NCI-H82 treated with DMSO at 0.1 percent for 48 hours (cell line): ENCODE measurements at regions not wholly inside any gene's neighbourhood (a gene's known extent, or its start where the extent isn't known, plus 50 kb on each side); places are given as distances from the start of the nearest gene placed in this dataset.

Source experiments
- DNase-seq: peaks from one replicate; lab custom pipeline; 2025; ENCODE audit not compliant: unreplicated experiment; lab: John Stamatoyannopoulos, UW

GRCh38 chr20:57048027-57048869, 218.2 kb downstream of the BMP7 start:
- no peak for DNase-seq

- no peak for DNase-seq
Measured at GRCh38 chr20:57049296-57049695, 217.1 kb downstream of the BMP7 start.

DNA sequence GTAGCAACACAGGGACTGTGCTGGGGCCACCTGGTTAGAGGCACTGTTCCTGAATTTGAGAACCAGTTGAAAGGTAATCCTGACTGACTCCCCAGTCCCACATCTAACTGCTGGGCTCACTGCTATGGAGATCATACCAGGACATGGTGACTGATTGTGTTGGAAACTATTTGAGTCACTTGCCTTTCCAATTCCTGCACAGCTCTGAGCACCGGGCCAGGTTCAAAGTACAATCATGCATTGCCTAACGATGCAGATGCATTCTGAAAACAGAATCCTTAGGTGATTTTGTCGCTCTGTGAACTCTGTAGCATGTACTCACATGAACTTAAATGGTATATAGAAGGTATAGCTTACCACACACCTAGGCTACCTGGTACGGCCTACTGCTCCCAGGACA, 215.3 kb downstream of the BMP7 start:
- no peak for DNase-seq

DNA sequence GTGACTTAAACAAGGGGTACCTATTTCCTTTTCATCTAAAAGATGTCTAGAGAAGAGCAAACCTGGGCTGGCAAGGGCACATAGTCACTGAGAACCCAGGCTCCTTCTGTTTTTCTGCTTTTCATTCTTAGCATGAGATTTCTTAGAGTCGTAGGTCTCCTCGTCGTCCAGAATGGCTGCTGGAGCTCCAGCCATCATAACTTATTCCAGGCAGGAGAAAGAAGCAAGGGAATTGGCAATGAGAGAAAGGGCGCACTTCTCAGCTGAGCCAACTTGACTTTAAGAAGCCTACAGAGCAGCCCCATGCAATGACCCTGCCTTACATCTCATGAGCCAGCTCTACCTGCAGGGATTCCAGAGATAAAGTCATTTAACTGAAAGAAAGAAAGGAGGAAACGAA, 213.4 kb downstream of the BMP7 start:
- DNase-seq = no peak

DNA sequence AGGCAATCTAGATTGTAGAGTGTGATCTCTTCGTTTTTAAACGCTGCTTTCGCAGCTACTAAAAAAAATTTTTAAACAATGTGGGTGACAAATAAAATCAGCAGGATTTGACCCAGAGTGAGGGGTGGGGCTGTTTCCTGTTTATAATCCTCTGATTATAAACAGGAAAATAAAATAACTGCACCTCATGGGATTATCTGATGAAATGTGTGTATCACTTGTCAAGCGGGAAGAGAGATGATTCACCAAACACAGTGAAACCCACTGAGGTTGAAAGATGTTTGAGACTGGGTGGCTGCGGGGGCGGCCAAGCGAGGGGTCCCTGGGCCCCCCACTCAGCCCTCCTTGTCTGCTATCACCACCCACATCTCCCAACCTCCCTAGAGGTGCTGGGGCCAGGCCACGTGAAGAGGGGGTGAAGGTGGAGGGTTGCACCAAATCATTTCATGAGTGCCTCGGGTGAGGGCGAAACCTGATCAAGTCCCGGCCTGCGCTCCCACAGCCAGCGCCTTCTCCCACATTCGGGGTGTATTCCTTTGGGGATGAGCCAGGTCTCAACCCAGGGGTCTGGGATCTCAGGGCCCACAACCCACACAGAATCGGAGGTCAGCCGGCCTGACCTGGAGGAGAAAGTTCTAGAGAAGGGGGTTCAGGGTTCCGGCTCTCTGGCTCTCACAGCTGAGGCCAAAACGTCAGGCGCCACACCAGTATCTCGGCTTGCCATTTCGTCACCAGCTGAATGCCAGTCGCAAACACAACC, 212.5 kb downstream of the BMP7 start:
- no peak for DNase-seq

- no peak for DNase-seq
Measured at GRCh38 chr20:57055345-57055744, 211.1 kb downstream of the BMP7 start.

- no peak for DNase-seq
Measured at GRCh38 chr20:57056651-57057050, 209.8 kb downstream of the BMP7 start.

DNA sequence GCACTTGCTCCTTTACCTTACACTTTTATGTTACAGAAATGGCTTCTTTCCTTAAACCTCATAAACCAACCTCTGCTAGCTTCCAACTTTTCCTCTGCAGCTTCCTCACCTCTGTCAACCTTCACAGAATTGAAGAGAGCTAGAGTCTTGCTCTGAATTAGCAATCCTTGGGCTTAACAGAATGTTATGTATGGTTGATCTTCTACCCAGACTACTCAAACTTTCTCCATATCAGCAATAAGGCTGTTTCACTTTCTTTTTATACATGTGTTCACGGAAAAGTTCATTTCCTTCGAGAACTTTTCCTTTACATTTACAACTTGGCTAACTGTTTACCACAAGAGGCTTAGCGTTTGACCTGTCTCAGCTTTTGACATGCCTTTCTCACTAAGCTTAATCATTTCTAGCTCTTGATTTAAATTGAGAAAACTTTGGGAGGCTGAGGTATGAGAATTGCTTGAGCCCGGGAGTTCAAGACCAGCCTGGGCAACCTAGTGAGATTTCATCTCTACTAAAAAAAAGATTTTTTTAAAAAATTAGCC, 207.3 kb downstream of the BMP7 start:
- DNase-seq = no peak

DNA sequence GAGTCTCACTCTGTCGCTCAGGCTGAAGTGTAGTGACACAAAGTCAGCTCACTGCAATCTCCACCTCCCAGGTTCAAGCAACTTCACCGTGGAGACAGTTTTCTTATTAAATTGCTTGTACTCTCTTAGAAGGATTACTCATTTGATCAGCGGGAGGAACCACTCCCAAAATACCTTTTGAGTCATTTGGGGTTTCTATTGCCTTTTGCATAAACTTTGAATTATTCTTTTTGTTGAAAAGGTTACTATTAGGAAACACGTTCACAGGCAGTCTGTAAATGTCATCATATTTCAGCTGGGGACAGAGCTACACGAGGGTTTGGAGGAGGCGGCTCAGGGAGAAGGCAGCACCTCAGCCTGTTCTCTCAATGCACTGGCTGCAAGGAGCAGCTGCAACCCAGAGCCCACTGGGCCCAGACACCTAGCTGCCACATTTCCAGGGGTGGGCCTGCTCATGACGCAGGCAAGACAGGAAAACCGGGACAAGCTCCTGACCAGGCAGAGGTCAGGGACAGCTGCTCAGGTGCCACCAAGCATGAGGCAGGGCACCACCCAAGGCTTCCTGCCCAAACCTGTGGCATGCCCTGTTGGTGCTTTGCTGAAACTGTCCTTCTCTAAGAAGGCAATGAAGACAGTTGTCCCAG, 205.9 kb downstream of the BMP7 start:
- DNase-seq = no peak

DNA sequence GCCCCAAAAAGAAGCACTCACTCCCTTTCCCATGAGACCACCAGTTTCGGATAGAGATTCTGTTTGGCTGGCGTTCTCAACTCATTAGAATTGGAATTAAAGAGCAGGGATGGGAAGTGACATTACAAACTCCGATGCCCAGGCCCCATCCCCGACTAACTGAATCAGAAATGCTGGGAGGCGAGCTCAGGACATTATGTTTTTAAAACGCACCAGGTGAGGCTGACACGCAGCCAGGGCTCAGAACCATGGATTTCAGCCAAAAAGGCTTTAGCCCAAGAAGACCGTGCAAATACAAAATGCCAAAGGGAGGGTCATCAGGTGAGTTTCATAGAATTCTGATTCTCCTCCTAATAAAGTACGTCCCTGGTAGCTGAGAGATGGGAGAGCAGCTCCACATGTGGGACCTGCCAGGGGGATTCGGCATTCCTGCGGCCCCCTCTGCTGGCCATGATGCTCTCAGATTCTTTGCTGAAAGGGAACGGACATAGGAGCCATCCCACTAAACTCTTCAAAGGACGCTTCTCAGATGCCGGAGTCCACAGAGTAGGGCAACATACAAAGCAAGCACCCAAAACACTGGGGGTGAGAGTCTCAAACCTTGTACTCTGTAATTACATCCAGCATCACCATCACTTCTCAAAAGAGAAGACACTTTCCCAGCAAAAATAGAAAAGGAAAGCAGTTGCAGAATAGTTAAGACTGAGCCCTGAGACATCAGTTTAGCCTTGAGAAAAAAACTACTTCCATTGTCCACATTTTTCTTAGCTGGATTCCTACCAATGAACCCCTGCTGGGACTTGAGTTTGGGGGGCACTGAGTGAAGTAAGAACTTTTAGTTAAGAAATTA, 205.2 kb downstream of the BMP7 start:
- DNase-seq = no peak

- no peak for DNase-seq
Measured at GRCh38 chr20:57062241-57062640, 204.2 kb downstream of the BMP7 start.

GRCh38 chr20:57062696-57063270, 203.7 kb downstream of the BMP7 start:
- no peak for DNase-seq

DNA sequence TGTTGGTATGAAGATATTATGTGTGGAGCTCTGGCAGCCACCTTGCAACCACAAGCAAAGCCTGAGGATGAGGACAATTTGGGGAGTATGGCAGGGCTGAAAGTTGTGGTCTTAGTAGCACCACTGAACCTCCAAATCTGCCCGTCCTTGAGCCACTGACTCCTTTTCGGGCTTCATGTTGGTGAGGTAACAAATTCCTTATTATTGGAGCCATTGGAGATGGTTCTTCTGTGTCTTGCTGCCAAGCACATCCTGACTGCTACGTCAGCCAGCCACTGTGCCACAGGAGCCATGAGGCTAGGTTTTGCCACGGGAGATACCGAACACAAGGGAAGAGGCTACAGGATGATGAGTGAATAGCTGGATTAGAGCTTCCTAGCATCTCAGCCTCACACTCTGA, 201.6 kb downstream of the BMP7 start:
- no peak for DNase-seq

DNA sequence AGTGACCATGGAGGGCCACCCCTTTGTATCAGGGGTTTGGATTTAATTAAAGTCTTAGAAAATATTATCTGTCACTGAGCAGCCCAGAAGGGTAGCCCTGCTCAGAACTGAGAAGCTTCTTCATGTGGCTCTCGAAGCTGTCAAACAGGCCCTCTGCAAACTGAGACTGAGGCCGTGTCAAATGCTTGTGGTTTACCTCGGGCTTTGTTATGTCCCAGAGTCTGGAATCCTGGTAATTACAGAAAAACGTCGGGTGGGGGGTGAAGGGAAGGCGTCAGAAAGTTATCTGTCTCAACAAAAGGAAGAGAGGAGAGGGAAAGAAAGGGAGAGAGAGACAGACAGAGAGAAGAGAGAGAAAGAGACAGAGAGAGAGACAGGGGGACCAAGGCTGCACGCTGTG, 200.8 kb downstream of the BMP7 start:
- no peak for DNase-seq

GRCh38 chr20:57066126-57066900, 200.1 kb downstream of the BMP7 start:
- DNase-seq = no peak

- DNase-seq = no peak
Measured at GRCh38 chr20:57069442-57069841, 197.0 kb downstream of the BMP7 start.

DNA sequence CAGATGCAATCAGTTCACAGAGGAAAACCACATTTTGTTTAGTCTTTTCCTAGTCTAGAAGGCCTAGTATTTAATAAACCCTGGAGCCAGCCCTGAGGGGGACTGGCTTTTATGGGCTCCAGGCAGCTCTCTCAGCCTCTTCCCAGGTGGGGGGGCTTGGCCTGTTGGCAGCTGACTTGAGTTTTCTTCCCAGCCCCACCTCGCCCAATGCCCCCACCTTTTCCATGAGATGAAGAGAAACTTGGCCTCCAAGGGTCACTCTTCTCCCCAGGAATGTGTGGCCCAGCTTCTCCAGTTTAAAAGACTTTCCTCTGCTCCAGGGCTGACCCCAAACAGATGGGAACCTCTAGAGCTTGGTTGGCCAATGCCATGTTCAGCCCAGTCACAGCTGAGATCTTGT, 196.1 kb downstream of the BMP7 start:
- no peak for DNase-seq

- DNase-seq = no peak
Measured at GRCh38 chr20:57071283-57071731, 195.1 kb downstream of the BMP7 start.

DNA sequence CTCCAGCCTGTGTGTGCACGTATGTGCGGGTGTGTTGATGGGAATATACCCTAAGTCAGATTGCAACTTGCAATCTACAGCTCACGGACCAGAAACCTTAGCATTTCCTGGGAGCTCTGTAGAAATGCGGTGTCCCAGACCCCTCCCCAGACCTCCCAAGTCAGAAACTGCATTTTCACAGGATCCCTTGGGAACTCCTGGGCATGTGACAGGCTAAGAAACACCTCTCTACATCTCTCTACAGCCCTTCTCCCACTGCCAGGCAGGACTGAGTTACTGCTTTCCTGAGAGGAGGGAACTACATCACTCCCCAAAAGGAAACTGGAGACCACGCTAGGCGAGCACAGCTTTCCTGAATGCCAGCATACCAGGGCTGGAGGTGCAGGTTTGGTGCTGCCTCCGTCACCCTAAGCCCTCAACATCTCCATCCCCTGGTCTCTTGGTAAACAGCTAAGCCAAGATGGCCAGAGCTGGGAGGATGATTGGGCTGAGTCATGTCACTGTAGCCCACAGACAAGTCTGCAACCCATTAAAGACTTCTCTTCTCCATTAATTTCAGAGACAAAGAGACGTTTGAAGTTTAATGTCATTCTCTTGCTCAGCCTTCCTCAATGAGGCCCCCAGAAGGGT, 194.4 kb downstream of the BMP7 start:
- DNase-seq = no peak
